Stimulated activated CD4-positive, alpha-beta T cell treated with anti-CD3 and anti-CD28 coated beads, Interleukin-1b, Interleukin-23, amount 100 ng/mL, for 24 hours (primary cell): ENCODE measurements at regions not wholly inside any gene's neighbourhood (a gene's known extent, or its start where the extent isn't known, plus 50 kb on each side); places are given as distances from the start of the nearest gene placed in this dataset.
"Not testable (repeated sequence)": the region's sequence is repeated elsewhere in the genome, so short reads cannot be mapped to it uniquely, and the experiment has no call there.

Experiments
- DNase-seq, 4 experiments: peaks; one replicate each; pipeline ENCODE4 v3.0.0-alpha.2; 2020; ENCODE audit warnings: low read depth in 4 of 4, low spot score in 1 of 4

GRCh38 chr15:20309966-20310365 is 231.6 kb downstream of the GOLGA6L6 start:
- DNase-seq: not testable (repeated sequence)

GRCh38 chr15:20309395-20309794 is 232.2 kb downstream of the GOLGA6L6 start:
- not testable (repeated sequence) for DNase-seq

- not testable (repeated sequence) for DNase-seq
Observed at GRCh38 chr15:20308027-20308690, 233.4 kb downstream of the GOLGA6L6 start.

- not testable (repeated sequence) for DNase-seq
Observed at GRCh38 chr15:20307137-20307536, 234.5 kb downstream of the GOLGA6L6 start.

- DNase-seq: not testable (repeated sequence)
Observed at GRCh38 chr15:20306497-20307106, 235.0 kb downstream of the GOLGA6L6 start.

GRCh38 chr15:20305912-20306311 is 235.7 kb downstream of the GOLGA6L6 start:
- not testable (repeated sequence) for DNase-seq

GRCh38 chr15:20305015-20305465 is 236.6 kb downstream of the GOLGA6L6 start:
- DNase-seq: not testable (repeated sequence)

GRCh38 chr15:20304282-20305014 is 237.2 kb downstream of the GOLGA6L6 start:
- not testable (repeated sequence) for DNase-seq

- not testable (repeated sequence) for DNase-seq
Observed at GRCh38 chr15:20303248-20304171, 238.1 kb downstream of the GOLGA6L6 start.

GRCh38 chr15:20302141-20303069 is 239.2 kb downstream of the GOLGA6L6 start:
- not testable (repeated sequence) for DNase-seq

- not testable (repeated sequence) for DNase-seq
Observed at GRCh38 chr15:20301471-20302081, 240.0 kb downstream of the GOLGA6L6 start.

GRCh38 chr15:20301041-20301390 is 240.6 kb downstream of the GOLGA6L6 start:
- not testable (repeated sequence) for DNase-seq

- DNase-seq: not testable (repeated sequence)
Observed at GRCh38 chr15:20300351-20301040, 241.1 kb downstream of the GOLGA6L6 start.

GRCh38 chr15:20297603-20298123 is 243.9 kb downstream of the GOLGA6L6 start:
- DNase-seq: not testable (repeated sequence)

- not testable (repeated sequence) for DNase-seq
Observed at GRCh38 chr15:20296261-20296660, 245.3 kb downstream of the GOLGA6L6 start.

GRCh38 chr15:20295238-20295811 is 246.3 kb downstream of the GOLGA6L6 start:
- DNase-seq: no peak

- no peak for DNase-seq
Observed at GRCh38 chr15:20294651-20295237, 246.9 kb downstream of the GOLGA6L6 start.
